CD4-positive, alpha-beta T cell treated with Interleukin-4 for 1 hour (primary cell): ENCODE measurements at regions not wholly inside any gene's neighbourhood (a gene's known extent, or its start where the extent isn't known, plus 50 kb on each side); places are given as distances from the start of the nearest gene placed in this dataset.

Source experiments
- DNase-seq, 2 donors: peaks; one replicate each; pipeline ENCODE4 v3.0.0-alpha.2; 2020 to 2022

- no peak for DNase-seq
Observed at GRCh38 chr7:156119771-156120170, 307.5 kb upstream of the SHH start.

GRCh38 chr7:156118248-156118645 lies 306.0 kb upstream of the SHH start:
- DNase-seq = no peak

GRCh38 chr7:156117542-156118247 lies 305.4 kb upstream of the SHH start:
- DNase-seq = no peak

GRCh38 chr7:156116514-156117215 lies 304.4 kb upstream of the SHH start:
- DNase-seq = no peak

GRCh38 chr7:156115582-156115981 lies 303.3 kb upstream of the SHH start:
- DNase-seq = no peak

- no peak for DNase-seq
Observed at GRCh38 chr7:156113731-156114130, 301.5 kb upstream of the SHH start.

GRCh38 chr7:156109988-156110387 lies 297.7 kb upstream of the SHH start:
- no peak for DNase-seq

- DNase-seq = no peak
Observed at GRCh38 chr7:156109076-156109475, 296.8 kb upstream of the SHH start.

- no peak for DNase-seq
Observed at GRCh38 chr7:156107957-156108356, 295.7 kb upstream of the SHH start.

GRCh38 chr7:156106107-156106426 lies 293.8 kb upstream of the SHH start:
- DNase-seq = no peak

GRCh38 chr7:156105337-156106106 lies 293.3 kb upstream of the SHH start:
- no peak for DNase-seq

GRCh38 chr7:156104501-156105336 lies 292.5 kb upstream of the SHH start:
- no peak for DNase-seq

GRCh38 chr7:156102267-156102666 lies 290.0 kb upstream of the SHH start:
- DNase-seq = no peak

- no peak for DNase-seq
Observed at GRCh38 chr7:156101355-156101754, 289.1 kb upstream of the SHH start.

GRCh38 chr7:156100086-156100485 lies 287.8 kb upstream of the SHH start:
- no peak for DNase-seq

GRCh38 chr7:156099085-156099484 lies 286.8 kb upstream of the SHH start:
- DNase-seq = no peak

GRCh38 chr7:156096771-156097538 lies 284.7 kb upstream of the SHH start:
- no peak for DNase-seq

- no peak for DNase-seq
Observed at GRCh38 chr7:156095908-156096539, 283.8 kb upstream of the SHH start.

- DNase-seq = no peak
Observed at GRCh38 chr7:156094350-156095146, 282.3 kb upstream of the SHH start.

GRCh38 chr7:156092307-156092706 lies 280.0 kb upstream of the SHH start:
- no peak for DNase-seq

GRCh38 chr7:156091519-156092080 lies 279.3 kb upstream of the SHH start:
- DNase-seq = no peak
